T-helper 2 cell treated with Interferon-gamma antibody and Interleukin-4, amounts not matched to agents 5 μg/mL and 100 μg/mL, for 36 hours (primary cell): ENCODE measurements at regions not wholly inside any gene's neighbourhood (a gene's known extent, or its start where the extent isn't known, plus 50 kb on each side); places are given as distances from the start of the nearest gene placed in this dataset.
"Not testable (repeated sequence)": the region's sequence is repeated elsewhere in the genome, so short reads cannot be mapped to it uniquely, and the experiment has no call there.

Experiments used
- DNase-seq: peaks from one replicate; pipeline ENCODE4 v3.0.0; 2021; ENCODE audit warnings: low spot score
- H3K27ac Mint-ChIP-seq: one replicate; pipeline ENCODE4 v1.8.0; 2021; ENCODE audit warnings: mild to moderate bottlenecking, mixed read lengths
- H3K27me3 Mint-ChIP-seq: one replicate; pipeline ENCODE4 v1.8.0; 2021; ENCODE audit warnings: low read depth, mixed read lengths
- H3K36me3 Mint-ChIP-seq: one replicate; pipeline ENCODE4 v1.8.0; 2021; ENCODE audit warnings: low read depth, mixed read lengths
- H3K4me1 Mint-ChIP-seq: one replicate; pipeline ENCODE4 v1.8.0; 2021; ENCODE audit warnings: low read depth, mixed read lengths
- H3K4me3 Mint-ChIP-seq: one replicate; pipeline ENCODE4 v1.8.0; 2022; ENCODE audit warnings: mild to moderate bottlenecking, moderate library complexity, mixed read lengths
- H3K9me3 Mint-ChIP-seq: one replicate; pipeline ENCODE4 v1.8.0; 2021; ENCODE audit warnings: mixed read lengths

DNA sequence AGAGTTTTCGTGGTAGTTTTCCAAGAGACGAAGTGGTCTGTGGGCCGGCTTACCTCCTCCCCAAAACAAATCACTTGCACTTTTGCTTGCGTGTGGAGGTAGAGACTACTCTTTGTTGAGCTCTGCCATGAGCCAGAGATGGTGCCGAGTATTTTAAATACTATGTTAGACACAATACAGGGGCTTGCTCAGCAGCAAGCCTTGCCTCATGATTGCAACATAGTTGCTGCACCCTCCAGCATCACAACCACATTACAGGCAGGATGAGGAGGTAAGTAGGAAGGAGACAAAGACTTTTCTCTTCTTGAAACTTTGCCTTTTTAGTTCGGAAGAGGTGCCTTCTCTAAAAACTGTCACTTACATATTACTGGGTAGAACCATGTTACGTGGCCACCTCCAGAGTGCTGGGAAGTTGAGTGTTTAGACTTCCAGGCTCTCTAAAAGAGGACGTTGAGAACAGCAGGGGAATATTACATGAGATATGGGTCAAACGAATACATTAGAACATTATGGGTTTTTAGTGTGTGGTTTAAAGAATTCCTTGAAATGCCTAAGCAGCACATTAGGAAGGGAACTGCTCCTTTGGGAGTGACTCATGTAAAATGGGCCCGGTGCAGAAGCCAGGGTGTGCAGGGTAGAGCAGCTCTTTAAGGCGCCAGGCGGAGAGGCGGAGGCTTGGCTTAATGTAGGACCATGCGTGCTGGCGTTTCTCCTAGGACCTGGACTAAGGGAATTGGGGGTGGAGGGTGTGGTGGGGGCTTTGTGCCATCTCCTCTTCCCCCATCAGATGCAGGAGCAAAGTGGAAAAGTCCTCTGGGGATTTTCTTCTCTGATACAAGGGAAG, 110.6 kb upstream of the PRMT8 start:
- no peak for DNase-seq
- H3K36me3 Mint-ChIP-seq: no peaks in the 10 kb centered on the region
- peaks cover 10% of the 10 kb centered on the region for H3K27me3 Mint-ChIP-seq
- no peak overlapping the region for H3K4me3 Mint-ChIP-seq
- H3K27ac Mint-ChIP-seq: no peak overlapping the region
- no peaks in the 10 kb centered on the region for H3K9me3 Mint-ChIP-seq
- no peaks in the 10 kb centered on the region for H3K4me1 Mint-ChIP-seq

DNA sequence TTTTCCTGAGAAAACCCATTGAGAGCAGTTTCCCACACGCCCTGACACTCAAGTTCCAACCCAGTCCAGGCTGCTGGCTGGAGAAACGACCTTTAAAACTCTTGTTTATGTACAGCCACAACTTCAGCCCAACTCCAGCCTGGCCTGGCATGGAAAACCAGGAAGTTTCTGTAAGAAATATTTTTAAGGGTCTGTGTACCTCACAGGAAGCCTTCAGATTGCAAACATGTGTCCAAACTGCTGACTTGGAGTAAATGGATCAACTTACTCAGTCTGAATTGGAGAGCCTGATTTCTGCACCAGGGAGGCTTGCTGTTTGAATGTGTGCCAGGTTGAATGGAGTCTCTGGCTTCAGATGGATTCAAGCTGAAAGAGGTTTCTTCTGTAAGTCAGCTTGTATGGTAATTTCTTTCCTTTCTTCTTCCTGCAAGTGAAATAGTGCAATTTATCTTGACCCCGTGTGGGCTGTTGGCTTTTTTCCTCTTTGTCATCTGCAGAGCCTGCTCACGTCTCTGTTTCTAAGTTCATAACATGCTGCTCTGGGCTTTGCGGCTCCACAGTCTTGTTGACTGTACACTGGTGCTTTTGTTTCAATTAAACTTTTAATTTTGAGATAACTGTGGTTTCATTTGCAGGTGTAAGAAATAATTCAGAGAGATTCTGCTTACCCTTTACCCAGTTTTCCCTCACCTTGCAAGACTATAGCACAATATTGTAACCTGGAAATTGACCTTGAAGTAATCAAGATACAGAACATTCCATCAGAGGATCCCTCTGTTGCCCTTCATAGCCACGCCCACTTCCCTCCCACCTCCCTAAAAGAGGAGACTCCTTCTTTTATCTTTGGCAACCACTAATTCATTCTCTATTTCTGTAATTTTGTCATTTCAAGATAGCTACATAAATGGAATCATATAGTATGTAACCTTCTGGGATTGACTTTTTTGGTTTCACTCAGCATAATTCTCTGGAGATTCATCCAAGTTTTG, 109.7 kb upstream of the PRMT8 start:
- Mint-ChIP-seq H3K9me3 (no peaks in the 10 kb centered on the region), H3K4me1 (no peaks in the 10 kb centered on the region), H3K27ac (no peak overlapping the region), H3K36me3 (no peaks in the 10 kb centered on the region), H3K4me3 (no peak overlapping the region), H3K27me3 (peaks cover 11% of the 10 kb centered on the region)
- no peak for DNase-seq

- no peaks in the 10 kb centered on the region for H3K4me1 Mint-ChIP-seq
- no peak overlapping the region for H3K27ac Mint-ChIP-seq
- no peaks in the 10 kb centered on the region for H3K36me3 Mint-ChIP-seq
- DNase-seq: no peak
- H3K9me3 Mint-ChIP-seq: no peaks in the 10 kb centered on the region
- H3K4me3 Mint-ChIP-seq: no peak overlapping the region
- H3K27me3 Mint-ChIP-seq: peaks cover 2% of the 10 kb centered on the region
Measured at GRCh38 chr12:3389986-3390385, 101.0 kb upstream of the PRMT8 start.

GRCh38 chr12:3397596-3397995, 93.4 kb upstream of the PRMT8 start:
- not testable (repeated sequence) for H3K4me1 Mint-ChIP-seq, H3K36me3 Mint-ChIP-seq, DNase-seq, H3K4me3 Mint-ChIP-seq, H3K9me3 Mint-ChIP-seq, H3K27me3 Mint-ChIP-seq, H3K27ac Mint-ChIP-seq

DNA sequence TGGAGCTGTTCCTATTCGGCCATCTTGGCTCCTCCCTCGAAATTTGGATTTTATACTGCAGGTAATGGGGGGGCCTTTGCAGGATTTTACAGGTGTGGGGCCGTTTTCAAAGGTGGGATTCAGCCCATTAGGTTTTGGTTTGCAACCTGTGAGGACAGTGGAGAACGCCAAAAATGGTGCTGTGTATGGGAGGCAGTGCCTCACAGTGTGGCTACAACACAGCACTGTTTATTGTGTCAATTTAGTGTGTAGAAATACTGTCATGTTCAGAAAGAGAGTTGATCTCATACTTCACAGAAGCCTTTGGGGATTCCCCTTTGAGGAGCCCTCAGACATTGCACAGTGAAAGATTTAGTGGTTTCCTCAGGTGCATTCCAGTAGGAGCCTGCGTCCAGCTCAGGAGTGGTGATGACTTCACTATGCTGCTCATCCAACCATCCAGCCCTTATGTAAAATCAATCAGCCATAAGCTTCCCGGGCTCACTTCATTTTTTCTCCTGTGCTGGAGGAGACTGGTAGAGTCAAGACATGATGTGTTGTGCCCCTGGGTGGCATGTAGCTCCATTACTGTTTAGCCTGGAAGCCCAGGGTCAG, 92.7 kb upstream of the PRMT8 start:
- H3K27me3 Mint-ChIP-seq: peaks cover 5% of the 10 kb centered on the region

DNA sequence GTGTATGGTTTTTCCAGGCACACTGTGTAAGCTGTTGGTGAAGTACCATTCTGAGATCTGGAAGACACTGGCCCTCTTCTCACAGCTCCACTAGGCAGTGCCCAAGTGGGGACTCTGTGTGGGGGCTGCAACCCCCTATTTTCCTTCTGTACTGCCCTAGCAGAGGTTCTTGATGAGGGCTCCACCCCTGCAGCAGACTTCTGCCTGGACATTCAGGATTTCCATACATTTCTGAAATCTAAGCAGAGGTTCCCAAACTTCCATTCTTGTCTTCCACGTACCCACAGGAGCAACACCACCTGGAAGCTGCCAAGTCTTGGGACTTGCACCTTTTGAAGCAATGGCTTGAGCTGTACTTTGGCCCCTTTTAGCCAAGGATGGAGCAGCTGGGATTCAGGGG, 85.2 kb upstream of the PRMT8 start:
- H3K27me3 Mint-ChIP-seq: peaks cover 3% of the 10 kb centered on the region

More for the DNA sequence above, 92.7 kb upstream of the PRMT8 start:
- DNase-seq: no peak
- H3K4me1 Mint-ChIP-seq: no peaks in the 10 kb centered on the region
- H3K36me3 Mint-ChIP-seq: no peaks in the 10 kb centered on the region
- peaks cover 5% of the 10 kb centered on the region for H3K9me3 Mint-ChIP-seq
- H3K27ac Mint-ChIP-seq: no peak overlapping the region
- H3K4me3 Mint-ChIP-seq: no peak overlapping the region

DNA sequence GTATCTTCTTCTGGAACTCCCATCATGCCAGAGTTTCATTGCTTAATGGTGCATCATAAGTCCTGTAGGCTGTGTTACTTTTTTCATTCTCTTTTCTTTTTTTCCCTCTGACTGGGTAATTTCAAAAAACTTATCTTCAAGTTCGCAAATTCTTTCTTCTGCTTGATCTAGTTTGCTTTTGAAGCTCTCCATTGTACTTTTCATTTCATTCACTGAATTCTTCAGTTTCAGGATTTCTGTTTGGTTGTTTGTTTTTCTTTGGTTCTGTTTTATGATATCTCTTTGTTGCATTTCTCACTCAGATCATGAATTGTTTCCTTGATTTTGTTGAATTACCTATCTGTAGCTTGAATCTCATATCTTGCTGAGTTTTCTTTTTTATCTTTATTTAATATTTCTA, 83.3 kb upstream of the PRMT8 start:
- DNase-seq: no peak
- no peak overlapping the region for H3K4me3 Mint-ChIP-seq
- no peaks in the 10 kb centered on the region for H3K36me3 Mint-ChIP-seq
- H3K27me3 Mint-ChIP-seq: no peaks in the 10 kb centered on the region
- no peaks in the 10 kb centered on the region for H3K4me1 Mint-ChIP-seq
- peaks cover 32% of the 10 kb centered on the region for H3K9me3 Mint-ChIP-seq
- no peak overlapping the region for H3K27ac Mint-ChIP-seq

More for the DNA sequence above, 85.2 kb upstream of the PRMT8 start:
- Mint-ChIP-seq H3K9me3 (peaks cover 32% of the 10 kb centered on the region), H3K27ac (no peak overlapping the region), H3K4me3 (no peak overlapping the region), H3K4me1 (no peaks in the 10 kb centered on the region), H3K36me3 (no peaks in the 10 kb centered on the region)
- no peak for DNase-seq

- no peak for DNase-seq
- Mint-ChIP-seq H3K9me3 (peaks cover 32% of the 10 kb centered on the region), H3K36me3 (no peaks in the 10 kb centered on the region), H3K27ac (no peak overlapping the region), H3K4me1 (no peaks in the 10 kb centered on the region), H3K4me3 (no peak overlapping the region), H3K27me3 (no peaks in the 10 kb centered on the region)
Measured at GRCh38 chr12:3409662-3410061, 81.3 kb upstream of the PRMT8 start.

DNA sequence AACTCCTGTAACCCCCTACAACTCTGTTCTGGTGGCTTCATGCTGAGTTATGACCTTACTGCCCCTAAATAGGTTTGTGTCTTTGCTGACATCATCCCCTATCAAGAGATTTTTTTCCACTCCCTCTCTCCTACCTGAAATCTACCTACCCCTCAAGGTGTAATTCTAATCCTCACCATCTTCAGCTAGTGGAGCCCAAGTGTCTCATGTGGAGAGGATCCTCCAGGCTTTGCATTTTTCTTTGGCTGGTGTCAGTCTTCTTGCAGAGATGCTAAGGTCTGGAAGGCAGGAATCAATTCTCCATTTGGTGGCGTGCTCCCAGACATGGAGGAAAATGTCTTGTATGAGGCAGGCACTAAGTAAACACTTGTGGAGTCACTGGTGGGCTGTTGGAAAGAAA, 74.8 kb upstream of the PRMT8 start:
- Mint-ChIP-seq H3K4me3 (no peak overlapping the region), H3K9me3 (no peaks in the 10 kb centered on the region), H3K4me1 (no peaks in the 10 kb centered on the region), H3K36me3 (no peaks in the 10 kb centered on the region), H3K27me3 (no peaks in the 10 kb centered on the region), H3K27ac (no peak overlapping the region)
- DNase-seq: no peak

DNA sequence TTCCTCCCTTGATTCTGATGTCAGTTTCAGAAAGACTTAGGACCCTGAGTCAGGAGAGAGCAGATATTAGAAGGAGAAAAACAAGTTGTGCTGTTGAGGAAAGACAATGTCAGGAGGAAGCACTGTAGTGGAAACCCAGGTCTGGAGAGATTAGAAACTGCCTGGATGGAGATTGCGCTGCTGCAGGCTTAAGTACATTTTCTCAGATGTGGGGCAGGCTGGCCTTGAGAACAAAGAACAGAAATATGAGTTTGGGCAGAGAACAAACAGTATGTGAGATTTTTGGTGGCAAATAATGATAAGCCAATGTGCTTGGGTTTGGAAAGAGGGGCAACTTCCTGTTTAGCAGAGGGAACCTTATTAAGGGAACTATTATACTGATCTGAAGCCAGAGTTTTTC, 74.3 kb upstream of the PRMT8 start:
- no peaks in the 10 kb centered on the region for H3K27me3 Mint-ChIP-seq
- DNase-seq: no peak
- H3K27ac Mint-ChIP-seq: no peak overlapping the region
- no peaks in the 10 kb centered on the region for H3K9me3 Mint-ChIP-seq
- no peaks in the 10 kb centered on the region for H3K36me3 Mint-ChIP-seq
- H3K4me3 Mint-ChIP-seq: no peak overlapping the region
- no peaks in the 10 kb centered on the region for H3K4me1 Mint-ChIP-seq

DNA sequence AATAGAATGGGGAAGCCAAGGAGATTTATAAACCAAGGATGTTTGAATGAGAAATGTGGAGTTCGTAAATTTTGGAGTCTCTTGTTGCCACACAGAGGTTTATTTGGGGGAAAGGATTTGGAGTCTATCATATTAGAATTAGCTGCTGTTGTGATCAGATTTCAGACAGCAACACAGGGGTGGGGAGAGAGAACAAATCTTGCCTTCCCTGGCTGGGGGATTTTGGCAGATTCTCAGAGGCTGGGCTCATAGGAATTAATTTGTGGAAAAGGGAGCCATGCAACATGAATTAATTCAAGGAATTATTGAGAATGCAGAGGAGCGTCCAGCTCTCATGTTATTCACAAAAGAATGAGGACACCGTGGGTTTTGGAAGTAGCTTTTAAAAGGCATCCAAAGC, 73.9 kb upstream of the PRMT8 start:
- Mint-ChIP-seq H3K27me3 (no peaks in the 10 kb centered on the region), H3K36me3 (no peaks in the 10 kb centered on the region), H3K4me1 (no peaks in the 10 kb centered on the region), H3K9me3 (no peaks in the 10 kb centered on the region), H3K27ac (no peak overlapping the region), H3K4me3 (no peak overlapping the region)
- no peak for DNase-seq

DNA sequence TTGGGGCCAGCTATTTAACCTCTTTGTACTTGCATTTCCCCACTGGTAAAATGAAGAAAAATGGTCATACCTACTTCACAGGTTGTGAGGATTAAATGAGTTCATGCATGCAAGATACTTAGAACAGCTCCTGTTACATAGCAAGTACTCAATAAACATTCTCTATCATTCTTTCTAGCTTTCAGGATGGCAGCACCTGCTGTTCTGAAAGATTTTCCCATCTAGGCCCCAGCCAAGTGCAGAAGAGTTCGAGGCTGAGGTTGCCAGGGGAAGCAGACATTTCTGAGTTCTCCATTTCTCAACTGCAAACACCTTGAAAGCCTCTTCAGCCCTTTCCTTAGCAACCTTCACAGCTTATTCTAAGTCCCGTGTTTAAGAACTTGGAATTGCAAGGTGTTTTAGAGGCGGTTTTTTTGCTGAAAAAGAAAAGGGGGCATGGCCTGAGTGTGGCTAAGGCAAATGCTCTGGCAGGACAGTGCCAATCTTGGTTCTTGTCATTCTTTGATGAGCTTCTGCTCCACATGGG, 73.0 kb upstream of the PRMT8 start:
- Mint-ChIP-seq H3K36me3 (no peaks in the 10 kb centered on the region), H3K9me3 (no peaks in the 10 kb centered on the region), H3K4me1 (no peaks in the 10 kb centered on the region), H3K4me3 (no peak overlapping the region), H3K27ac (no peak overlapping the region), H3K27me3 (no peaks in the 10 kb centered on the region)
- no peak for DNase-seq

DNA sequence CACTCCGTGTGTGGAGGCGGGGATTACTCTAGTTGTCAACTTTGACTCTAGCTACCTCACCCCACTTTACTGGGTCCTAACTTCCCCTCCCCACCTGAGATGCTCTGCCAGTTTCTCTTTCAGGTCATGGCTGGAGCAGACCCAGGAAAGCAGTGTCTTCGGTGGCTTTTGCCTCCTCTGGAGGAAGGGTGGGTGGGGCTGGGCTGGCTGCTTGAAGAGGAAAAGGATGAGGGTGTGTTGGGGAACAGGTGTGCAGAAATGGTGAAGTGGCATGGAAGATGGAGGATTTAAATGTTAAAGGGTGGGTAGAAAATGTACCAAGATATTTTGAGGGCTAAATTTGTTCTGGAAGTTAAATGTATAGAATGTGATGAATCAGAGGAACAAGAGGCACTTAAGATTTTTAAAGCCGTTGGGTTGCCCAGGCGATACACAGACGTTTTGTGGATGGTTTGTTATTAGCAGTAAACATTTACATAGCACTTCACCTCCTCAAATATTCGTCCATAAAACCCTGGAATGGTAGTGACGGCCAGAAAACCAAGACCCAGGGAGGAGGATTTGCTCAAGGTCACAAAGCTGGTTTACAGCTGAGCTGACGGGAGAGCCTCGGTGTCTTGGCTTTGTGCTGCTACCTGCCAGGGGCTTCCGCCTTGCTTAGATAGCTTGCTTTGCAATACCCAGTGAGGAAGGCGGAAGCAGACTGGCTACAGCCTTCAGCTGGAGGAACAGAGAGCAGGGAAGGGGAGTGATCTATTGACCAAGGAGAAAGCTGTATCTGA, 72.2 kb upstream of the PRMT8 start:
- H3K27me3 Mint-ChIP-seq: no peaks in the 10 kb centered on the region
- H3K4me3 Mint-ChIP-seq: no peak overlapping the region
- DNase-seq: no peak
- H3K9me3 Mint-ChIP-seq: no peaks in the 10 kb centered on the region
- H3K4me1 Mint-ChIP-seq: no peaks in the 10 kb centered on the region
- H3K27ac Mint-ChIP-seq: no peak overlapping the region
- H3K36me3 Mint-ChIP-seq: no peaks in the 10 kb centered on the region
